ENCODE measurements at regions not wholly inside any gene's neighbourhood (a gene's known extent, or its start where the extent isn't known, plus 50 kb on each side); places are given as distances from the start of the nearest gene placed in this dataset.
A peak's percentile ranks its signal among the peaks of the same experiment; 100 is the strongest.
"Not testable (repeated sequence)": the region's sequence is repeated elsewhere in the genome, so short reads cannot be mapped to it uniquely, and the experiment has no call there.

GRCh38 chr5:42943931-42944631, 96.0 kb downstream of the ANXA2R start:
- 39 to 53% methylated on average over 21 to 37 of the region's 39 CpGs for WGBS, 2 donors
- no peak overlapping the region for H3K4me3 ChIP-seq
- ATAC-seq (ENCODE audit: low FRiP score in 2 of 2), result peak in 1 of 2 donors; percentile 26
- H3K9me3 ChIP-seq, result no peaks in the 10 kb centered on the region
- no peak for TF ChIP-seq POLR2AphosphoS5 (IDR thresholded peaks at IDR 0.05)
- TF ChIP-seq POLR2A (IDR thresholded peaks at IDR 0.05), result no peak
- TF ChIP-seq EP300 (IDR thresholded peaks at IDR 0.05), result no peak
- no peak for TF ChIP-seq CTCF (IDR thresholded peaks at IDR 0.05)
- H3K36me3 ChIP-seq, result no peaks in the 10 kb centered on the region
- H3K4me1 ChIP-seq, result peaks cover 0 to 6% (median 5%) of the 10 kb centered on the region in 4 donors
- H3K27me3 ChIP-seq, result peaks cover 0 to 14% (median 0%) of the 10 kb centered on the region in 4 donors
- H3K27ac ChIP-seq, result no peak overlapping the region
- peak in 1 of 2 donors; percentile 54 for DNase-seq

GRCh38 chr5:42940853-42941252, 99.3 kb downstream of the ANXA2R start:
- Histone ChIP-seq H3K27me3 (peaks cover 0 to 6% (median 0%) of the 10 kb centered on the region in 4 donors), H3K4me3 (no peak overlapping the region), H3K4me1 (no peaks in the 10 kb centered on the region), H3K9me3 (no peaks in the 10 kb centered on the region), H3K36me3 (no peaks in the 10 kb centered on the region), H3K27ac (no peak overlapping the region)
- DNase-seq (no peak), ATAC-seq (ENCODE audit: low FRiP score in 2 of 2) (no peak)
- no peak for TF ChIP-seq CTCF (IDR thresholded peaks at IDR 0.05)
- no peak for TF ChIP-seq POLR2A (IDR thresholded peaks at IDR 0.05)
- TF ChIP-seq POLR2AphosphoS5 (IDR thresholded peaks at IDR 0.05), result no peak
- TF ChIP-seq EP300 (IDR thresholded peaks at IDR 0.05), result no peak

- 89 to 100% methylated on average over 1 to 8 of the region's 8 CpGs for WGBS, 2 donors
- not testable (repeated sequence) for H3K27ac ChIP-seq; H3K9me3 ChIP-seq; DNase-seq; H3K36me3 ChIP-seq; H3K4me1 ChIP-seq; H3K27me3 ChIP-seq; H3K4me3 ChIP-seq; ATAC-seq (ENCODE audit: low FRiP score in 2 of 2)
These were observed 108.1 kb downstream of the ANXA2R start for GRCh38 chr5:42932011-42932410.

- ATAC-seq (ENCODE audit: low FRiP score in 2 of 2), result not testable (repeated sequence)
These were observed 108.7 kb downstream of the ANXA2R start for GRCh38 chr5:42931451-42931850.

GRCh38 chr5:42930934-42931333, 109.2 kb downstream of the ANXA2R start:
- DNase-seq, result no peak
- H3K36me3 ChIP-seq, result no peaks in the 10 kb centered on the region
- H3K4me1 ChIP-seq, result no peaks in the 10 kb centered on the region
- peaks cover 0 to 7% (median 3%) of the 10 kb centered on the region in 4 donors for H3K9me3 ChIP-seq
- WGBS, 2 donors, result 90 to 97% methylated on average over 1 of the region's 1 CpG
- no peak for TF ChIP-seq CTCF (IDR thresholded peaks at IDR 0.05)
- TF ChIP-seq POLR2AphosphoS5 (IDR thresholded peaks at IDR 0.05), result no peak
- no peak overlapping the region for H3K27ac ChIP-seq
- ATAC-seq (ENCODE audit: low FRiP score in 2 of 2), result no peak
- no peaks in the 10 kb centered on the region for H3K27me3 ChIP-seq
- no peak overlapping the region for H3K4me3 ChIP-seq

More at GRCh38 chr5:42931451-42931850, 108.7 kb downstream of the ANXA2R start:
- H3K4me1 ChIP-seq, DNase-seq, H3K27ac ChIP-seq, H3K36me3 ChIP-seq, H3K4me3 ChIP-seq, H3K27me3 ChIP-seq, H3K9me3 ChIP-seq: not testable (repeated sequence)
- 93 to 96% methylated on average over 9 of the region's 9 CpGs for WGBS, 2 donors

GRCh38 chr5:42929871-42930270, 110.2 kb downstream of the ANXA2R start:
- no peaks in the 10 kb centered on the region for H3K4me1 ChIP-seq
- H3K27me3 ChIP-seq, result no peaks in the 10 kb centered on the region
- peaks cover 0 to 7% (median 3%) of the 10 kb centered on the region in 4 donors for H3K9me3 ChIP-seq
- H3K36me3 ChIP-seq, result no peaks in the 10 kb centered on the region
- no peak overlapping the region for H3K27ac ChIP-seq
- DNase-seq (no peak), ATAC-seq (ENCODE audit: low FRiP score in 2 of 2) (no peak)
- TF ChIP-seq CTCF (IDR thresholded peaks at IDR 0.05) (no peak), POLR2A (IDR thresholded peaks at IDR 0.05) (no peak), POLR2AphosphoS5 (IDR thresholded peaks at IDR 0.05) (no peak), EP300 (IDR thresholded peaks at IDR 0.05) (no peak)
- H3K4me3 ChIP-seq, result no peak overlapping the region
- WGBS, 2 donors, result 57 to 81% methylated on average over 4 of the region's 4 CpGs
